Transverse colon (tissue), 4 donors: ENCODE measurements at regions not wholly inside any gene's neighbourhood (a gene's known extent, or its start where the extent isn't known, plus 50 kb on each side); places are given as distances from the start of the nearest gene placed in this dataset.

Experiments used
- EP300 ChIP-seq: sonication (generic); formaldehyde crosslinking; IDR thresholded peaks from one replicate; pipeline ENCODE4 v1.6.1; 2017; ENCODE audit warnings: antibody characterized with exemption, low read depth
- POLR2A ChIP-seq: fragments of 450-650 bp; IDR thresholded peaks from one replicate; pipeline ENCODE4 v1.6.1; 2016; ENCODE audit warnings: antibody characterized with exemption, mild to moderate bottlenecking, moderate library complexity
- POLR2AphosphoS5 ChIP-seq, 3 donors: sonication (generic); formaldehyde crosslinking; IDR thresholded peaks; one replicate each; pipeline ENCODE4 v1.6.1; 2016; ENCODE audit warnings: antibody characterized with exemption in 3 of 3
- TF ChIP-seq, protein P1 (sequence below), 5 experiments: fragments of 200-600 bp in 3 of 5; fragments of 450-650 bp in 2 of 5; sonication (generic) in 3 of 5; IDR thresholded peaks; 1 replicate in 2 of 5; 2 replicates in 3 of 5; pipeline ENCODE4 v1.5.1; 2016 to 2017; ENCODE audit warnings: antibody characterized with exemption in 5 of 5, inconsistent platforms in 3 of 5, mild to moderate bottlenecking in 2 of 5, moderate library complexity in 1 of 5

GRCh38 chr1:198019126-198019525 lies 102.0 kb downstream of the LHX9 start:
- TF ChIP-seq POLR2AphosphoS5 (IDR thresholded peaks at IDR 0.05): no peak
- TF ChIP-seq, protein P1, sequence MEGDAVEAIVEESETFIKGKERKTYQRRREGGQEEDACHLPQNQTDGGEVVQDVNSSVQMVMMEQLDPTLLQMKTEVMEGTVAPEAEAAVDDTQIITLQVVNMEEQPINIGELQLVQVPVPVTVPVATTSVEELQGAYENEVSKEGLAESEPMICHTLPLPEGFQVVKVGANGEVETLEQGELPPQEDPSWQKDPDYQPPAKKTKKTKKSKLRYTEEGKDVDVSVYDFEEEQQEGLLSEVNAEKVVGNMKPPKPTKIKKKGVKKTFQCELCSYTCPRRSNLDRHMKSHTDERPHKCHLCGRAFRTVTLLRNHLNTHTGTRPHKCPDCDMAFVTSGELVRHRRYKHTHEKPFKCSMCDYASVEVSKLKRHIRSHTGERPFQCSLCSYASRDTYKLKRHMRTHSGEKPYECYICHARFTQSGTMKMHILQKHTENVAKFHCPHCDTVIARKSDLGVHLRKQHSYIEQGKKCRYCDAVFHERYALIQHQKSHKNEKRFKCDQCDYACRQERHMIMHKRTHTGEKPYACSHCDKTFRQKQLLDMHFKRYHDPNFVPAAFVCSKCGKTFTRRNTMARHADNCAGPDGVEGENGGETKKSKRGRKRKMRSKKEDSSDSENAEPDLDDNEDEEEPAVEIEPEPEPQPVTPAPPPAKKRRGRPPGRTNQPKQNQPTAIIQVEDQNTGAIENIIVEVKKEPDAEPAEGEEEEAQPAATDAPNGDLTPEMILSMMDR (IDR thresholded peaks at IDR 0.05): no peak
- no peak for TF ChIP-seq POLR2A
- TF ChIP-seq EP300: no peak
